Fibroblast of peridontal ligament (primary cell): ENCODE measurements at regions not wholly inside any gene's neighbourhood (a gene's known extent, or its start where the extent isn't known, plus 50 kb on each side); places are given as distances from the start of the nearest gene placed in this dataset.
"Not testable (repeated sequence)": the region's sequence is repeated elsewhere in the genome, so short reads cannot be mapped to it uniquely, and the experiment has no call there.

Source experiments
- DNase-seq: peaks from one replicate; pipeline ENCODE4 v3.0.0-alpha.2; 2010; ENCODE audit errors: extremely low read depth

DNA sequence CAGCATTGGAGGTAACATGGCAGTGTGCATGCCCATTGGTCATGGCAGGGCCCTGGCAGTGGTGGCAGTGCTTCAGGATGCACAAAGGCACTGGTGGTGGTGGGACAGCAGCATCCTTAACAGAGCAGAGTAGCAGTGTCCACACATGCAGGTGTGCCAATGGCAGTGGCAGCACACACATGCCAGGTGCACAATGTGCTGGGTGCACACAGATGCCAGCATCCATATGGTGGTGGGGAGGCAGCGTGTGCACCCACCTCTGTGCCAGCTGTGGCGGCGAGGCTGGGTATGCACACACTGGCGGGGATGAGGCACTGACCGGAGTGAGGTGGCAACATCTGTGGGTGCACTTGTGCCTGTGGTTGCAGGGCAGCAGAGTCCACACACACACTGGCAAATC is 150.6 kb downstream of the SI start:
- DNase-seq: no peak

DNA sequence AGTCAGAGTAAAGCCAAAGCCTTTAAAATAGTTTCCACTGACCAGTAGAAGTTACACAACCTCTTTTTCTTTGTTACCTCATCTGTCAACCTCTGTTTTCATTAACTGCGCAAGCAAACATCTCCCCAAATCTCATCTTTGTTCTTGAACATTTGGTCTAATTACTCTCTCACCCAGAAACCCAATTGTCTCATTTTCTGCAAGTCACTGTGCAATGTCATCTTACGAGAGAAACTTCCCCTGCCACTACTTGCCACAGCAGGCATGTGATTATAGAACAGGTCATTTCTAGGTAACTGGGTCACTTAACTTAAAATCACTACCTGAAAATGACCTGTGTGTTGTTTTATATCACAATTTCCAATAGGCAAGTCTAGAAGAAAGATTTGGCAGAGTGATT is 159.4 kb downstream of the SI start:
- DNase-seq: no peak

DNA sequence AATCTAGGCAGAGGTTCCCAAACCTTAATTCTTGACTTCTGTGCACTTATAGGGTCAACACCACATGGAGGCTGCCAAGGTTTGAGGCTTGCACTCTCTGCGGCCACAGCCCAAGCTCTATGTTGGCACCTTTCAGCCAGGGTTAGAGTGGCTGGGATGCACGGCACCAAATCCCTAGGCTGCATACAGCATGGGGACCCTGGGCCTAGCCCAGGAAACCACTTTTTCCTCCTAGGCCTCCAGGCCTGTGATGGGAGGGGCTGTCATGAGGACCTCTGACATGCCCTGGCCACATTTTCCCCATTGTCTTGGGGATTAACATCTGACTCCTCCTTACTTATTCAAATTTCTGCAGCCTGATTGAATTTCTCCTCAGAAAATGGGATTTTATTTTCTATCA is 165.4 kb downstream of the SI start:
- DNase-seq: no peak

DNA sequence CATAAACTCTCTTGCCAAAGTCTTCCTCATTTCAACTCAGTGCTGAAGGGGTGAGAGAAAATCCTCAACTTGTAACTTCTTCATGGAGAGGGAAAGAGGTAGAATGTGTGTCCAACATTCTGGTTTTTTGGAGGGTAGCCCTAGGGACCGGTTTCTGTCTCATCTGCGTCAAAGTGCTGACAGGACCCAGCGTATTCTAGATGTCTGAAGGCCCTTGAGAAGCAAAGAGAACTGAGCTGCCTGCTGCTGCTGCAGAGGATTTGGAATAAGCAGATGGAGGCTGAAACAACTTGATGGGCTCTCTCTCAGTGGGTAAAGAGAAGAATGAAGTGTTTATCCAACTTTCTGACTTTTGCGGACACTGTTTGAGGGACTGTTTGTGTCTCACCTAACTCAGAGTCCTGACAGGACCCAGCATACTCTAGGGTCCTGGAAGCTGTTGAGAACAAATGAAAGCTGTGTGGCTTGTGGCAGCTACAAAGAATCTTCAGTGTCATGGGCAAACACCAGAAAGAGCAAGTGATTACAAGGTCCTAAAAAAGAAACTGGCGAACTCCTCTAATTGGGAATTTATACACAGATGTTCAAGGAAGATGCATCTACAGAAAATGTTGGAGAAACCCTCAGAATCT is 174.4 kb downstream of the SI start:
- no peak for DNase-seq

DNA sequence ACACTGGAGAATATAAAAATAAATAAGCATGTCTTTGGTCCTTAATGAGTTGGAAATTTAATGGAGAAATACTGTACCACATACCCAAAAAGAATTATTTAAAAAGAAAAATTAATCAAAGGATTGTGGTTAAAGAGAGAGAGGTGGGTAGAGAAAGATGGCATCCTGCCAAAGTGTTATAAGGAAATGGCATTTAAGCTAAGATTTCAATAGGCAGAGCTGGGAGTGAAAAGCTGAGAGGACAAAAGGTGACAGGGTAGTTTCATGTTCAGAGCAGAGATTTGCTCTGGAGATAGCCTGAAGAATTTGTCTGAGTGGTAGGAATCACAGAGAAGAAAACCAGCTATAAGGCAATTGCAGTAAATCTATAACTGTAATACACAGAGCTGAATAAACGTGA is 181.0 kb downstream of the SI start:
- no peak for DNase-seq

DNA sequence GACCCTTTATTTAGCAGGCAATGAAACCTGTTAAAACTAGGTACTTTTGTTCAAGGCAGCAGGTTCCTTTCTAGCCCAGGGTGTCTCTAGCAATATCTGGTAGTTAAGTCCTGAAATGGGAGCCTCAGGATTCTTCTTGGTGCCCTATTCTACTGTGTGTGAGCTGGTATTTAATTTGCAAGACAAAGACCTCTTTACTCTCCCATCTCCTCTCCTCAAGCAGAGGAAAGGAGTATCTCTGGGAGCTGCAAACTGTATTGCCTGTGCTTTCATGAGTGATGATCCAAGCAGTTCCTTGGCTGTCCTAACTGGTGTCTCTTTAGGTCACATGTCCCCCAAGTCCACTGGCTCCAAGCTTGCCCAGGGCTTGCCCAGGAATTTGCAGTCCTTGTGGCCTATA is 188.2 kb downstream of the SI start:
- no peak for DNase-seq

DNA sequence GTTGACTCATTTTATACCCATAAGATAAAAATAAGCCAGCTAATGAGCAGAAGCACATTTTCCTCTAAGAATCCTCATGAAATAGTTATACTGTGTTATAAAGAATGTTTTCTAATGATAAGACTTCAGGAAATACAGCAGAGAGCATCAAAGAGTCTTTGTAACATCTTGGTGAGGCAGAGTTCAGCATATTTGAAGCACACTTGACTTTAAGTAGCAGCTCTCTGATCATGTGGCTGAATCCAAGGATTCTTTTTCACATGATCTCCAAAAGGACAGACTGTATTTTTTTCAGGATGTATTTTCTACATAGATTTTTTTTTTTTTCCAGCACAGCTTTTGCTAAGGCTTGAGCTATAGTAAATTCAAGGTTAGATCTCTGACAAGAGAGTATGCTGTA is 195.1 kb downstream of the SI start:
- no peak for DNase-seq

DNA sequence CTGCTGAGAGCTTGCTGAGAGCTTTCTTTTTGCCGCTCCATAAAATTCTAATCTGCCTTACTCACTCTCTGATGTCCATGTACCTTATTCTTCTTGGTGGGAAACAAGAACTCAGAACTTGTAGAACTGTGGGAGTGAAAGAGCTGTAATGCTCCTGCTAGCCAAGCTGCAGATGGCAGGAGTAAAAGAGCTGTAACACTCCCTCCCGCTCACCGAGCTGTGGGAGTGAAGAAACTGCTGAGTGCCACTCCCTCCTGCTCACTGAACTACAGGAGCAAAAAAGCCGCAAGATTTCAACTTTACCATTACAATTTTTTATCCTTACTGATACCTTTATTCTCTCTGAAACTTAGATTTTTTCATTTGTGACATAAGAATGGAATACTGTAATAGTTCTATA is 199.1 kb downstream of the SI start:
- DNase-seq: no peak

DNA sequence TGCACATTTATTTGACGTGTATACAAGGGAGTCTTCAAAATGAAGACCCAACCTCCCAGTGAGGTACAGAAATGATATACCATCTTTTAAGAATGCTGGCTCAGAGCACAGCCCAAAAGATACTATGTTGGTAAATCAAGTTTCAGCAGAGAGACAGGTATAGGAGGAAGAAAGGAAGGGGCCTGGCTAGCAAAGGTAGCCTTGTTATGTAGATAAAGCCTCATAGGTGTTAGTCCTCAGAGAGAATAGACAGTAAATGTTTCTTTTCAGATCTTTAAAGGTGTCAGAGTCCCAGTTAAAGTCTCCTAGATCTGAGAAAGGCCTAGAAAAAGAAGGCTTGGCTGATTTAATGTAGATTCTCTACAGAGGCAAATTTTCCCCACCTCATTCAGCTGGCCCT is 213.8 kb downstream of the SI start:
- DNase-seq: no peak

DNA sequence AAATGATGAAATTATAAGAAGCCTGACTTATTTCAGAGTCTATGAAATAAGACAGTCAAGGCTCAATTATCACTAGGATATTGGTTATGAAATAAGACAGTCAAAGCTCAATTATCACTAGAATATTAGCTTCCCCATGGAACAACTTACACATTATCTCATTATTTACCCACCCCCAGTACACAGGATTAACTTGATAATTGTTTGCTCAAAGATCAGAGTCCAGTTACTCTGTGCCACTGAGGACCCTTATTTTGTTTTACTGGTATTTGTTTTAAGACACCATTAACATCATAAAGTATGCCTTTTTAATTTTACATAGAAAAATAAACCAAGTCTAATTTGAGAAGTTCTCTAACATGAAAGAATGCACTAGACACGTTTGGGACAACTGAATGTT is 225.4 kb downstream of the SI start:
- DNase-seq: no peak

DNA sequence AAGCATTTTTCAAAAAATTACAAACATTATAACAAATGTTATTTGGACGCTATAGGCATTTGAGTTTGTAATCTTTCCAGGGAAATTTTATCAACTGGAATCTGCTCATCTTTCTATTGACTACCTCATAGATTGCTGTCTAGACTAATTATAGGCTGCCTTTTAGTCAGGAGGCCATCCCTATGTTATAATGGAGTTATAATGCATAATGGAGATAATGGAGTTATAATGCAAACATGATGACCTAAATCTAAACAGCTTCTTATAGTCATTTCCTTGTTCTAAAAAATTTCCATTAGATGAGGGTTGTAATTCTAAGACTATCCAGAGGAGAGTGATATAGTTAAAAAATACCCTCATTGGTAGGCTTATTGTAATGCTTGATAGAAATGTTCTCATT is 226.4 kb downstream of the SI start:
- DNase-seq: no peak

DNA sequence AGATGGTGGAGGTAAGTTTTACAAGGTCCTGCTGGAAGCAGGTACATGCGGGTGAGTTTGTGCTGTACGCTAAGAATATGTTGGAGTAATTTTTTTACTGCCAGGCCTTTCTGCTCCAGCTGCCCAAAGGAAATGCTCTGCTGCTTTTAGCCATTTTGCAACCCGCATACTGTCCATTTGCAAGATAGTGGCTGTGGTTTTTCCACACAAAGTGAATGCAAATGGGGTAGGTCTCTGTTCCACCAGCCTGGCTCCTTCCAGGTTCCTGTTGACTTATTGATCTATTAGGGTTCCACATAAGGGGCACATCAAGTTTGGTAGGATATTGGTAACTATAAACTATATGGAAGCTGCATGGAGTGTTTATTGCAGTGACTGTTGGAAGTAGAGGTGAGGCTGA is 227.1 kb downstream of the SI start:
- no peak for DNase-seq

DNA sequence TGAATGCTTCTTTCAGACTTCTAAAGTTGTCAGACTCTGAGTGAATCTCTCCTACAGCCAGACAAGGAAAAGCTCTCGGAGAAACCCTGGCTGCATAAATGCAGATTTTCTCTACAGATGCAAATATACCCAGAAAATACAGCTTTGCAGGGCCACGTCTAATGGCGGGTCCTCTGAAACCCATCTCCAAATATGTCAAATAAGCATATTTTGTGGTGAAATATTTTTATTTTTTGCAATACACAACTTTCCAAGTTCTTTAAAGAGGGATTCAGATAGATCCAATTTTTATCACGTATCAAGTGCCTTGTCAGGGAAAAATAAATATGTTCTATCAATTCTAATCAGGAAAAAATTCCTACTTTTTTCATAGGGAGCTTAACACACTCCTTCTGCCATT is 229.4 kb downstream of the SI start:
- no peak for DNase-seq

DNA sequence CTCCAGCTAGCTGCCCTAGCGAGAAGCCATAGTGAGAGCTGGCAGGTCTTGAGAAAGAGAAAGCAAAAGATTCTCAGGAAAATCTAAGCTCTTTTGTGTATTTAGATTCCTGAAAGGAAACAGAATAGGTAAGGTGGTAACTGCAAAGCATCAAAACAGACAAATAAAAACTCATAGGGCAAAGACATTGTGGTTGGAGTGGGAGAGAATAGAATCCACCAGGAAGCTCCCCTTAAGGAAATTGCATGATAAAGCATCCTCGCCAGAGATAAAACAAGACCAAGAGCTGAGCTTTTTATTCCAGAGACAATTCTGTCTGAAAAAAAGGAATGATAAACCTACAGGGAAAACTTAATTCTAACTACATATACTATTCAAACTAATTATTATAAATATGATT is 232.6 kb downstream of the SI start:
- no peak for DNase-seq

DNA sequence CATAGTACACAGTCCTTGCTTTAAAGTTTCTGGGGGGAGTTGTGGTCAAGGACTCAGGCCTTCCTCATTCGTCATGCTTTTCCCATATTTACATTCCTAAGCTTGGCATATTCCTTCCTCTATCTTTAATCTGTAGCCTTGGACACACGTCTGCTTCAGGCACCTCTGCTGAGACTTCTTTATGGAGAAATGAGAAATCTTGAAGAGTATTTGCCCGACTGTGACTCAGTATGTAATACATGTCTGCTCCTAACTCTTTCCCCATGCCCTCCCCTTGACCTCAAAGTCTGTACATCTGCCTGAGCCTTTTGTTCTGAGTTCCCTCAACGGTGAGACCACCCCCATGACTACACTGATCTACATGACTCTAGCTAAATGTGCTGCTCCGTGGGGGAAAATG is 246.1 kb downstream of the SI start:
- DNase-seq: no peak

DNA sequence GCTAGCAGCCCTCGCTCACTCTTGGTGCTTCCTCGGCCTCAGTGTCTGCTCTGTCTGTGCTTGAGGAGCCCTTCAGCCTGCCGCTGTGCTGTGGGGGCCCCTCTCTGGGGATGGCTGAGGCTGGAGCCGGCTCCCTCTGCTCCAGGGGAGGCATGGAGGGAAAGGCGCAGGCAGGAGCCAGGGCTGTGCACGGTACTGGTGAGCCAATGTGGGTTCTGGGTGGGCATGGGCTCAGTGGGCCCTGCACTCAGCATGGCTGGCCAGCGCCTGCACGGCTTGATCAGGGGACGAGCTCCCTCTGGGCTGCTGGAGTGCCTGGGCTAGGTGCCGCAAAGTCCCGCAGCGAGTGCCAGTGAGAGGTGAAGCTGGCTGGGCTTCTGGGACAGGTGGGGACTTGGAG is 260.0 kb downstream of the SI start:
- DNase-seq: no peak

DNA sequence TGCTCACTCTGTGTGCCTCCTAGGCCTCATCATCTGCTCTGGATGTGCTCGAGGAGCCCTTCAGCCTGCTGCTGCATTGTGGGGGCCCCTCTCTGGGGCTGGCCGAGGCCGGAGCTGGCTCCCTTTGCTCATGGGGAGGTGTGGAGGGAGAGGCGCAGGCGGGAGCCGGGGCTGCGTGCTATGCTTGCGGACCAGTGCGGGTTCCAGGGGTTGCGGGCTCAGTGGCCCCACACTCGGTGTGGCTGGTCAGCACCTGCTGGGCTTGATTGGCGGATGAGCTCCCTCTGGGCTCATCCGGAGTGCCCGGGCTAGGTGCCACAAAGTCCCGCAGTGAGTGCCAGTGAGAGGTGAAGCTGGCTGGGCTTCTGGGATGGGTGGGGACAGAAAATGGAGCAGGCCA is 264.2 kb downstream of the SI start:
- no peak for DNase-seq

DNA sequence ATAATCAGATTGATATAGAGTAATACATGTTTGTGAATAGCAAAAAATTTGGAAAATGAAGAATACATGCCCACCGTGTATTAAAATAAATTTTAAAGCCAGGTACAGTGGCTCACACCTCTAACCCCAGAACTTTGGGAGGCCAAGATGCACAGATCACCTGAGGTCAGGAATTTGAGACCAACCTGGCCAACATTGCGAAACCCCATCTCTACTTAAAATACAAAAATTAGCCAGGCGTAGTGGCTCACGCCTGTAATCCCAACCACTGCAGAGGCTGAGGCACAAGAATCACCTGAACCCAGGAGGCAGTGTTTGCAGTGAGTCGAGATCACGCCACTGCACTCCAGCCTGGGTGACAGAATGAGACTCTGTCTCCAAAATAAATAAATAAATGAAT is 266.3 kb downstream of the SI start:
- DNase-seq: no peak

DNA sequence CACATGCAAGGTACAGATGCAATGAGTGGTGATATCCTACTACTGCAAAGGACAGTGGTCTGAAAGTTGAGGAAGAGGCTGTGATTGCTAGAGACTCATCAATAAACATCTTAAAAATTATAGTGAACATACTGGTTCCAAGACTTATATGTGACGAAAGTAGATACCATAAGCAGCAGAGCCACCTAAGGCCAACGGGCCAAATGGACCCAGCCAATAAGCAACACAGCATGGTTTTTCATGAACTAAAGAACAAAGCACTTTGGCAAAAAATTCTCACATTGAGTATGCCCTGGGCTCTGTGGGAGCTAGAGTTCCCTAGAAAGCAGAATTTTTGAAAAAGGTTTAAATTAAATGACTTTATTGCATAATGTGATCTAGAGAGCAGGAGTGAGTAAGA is 272.1 kb downstream of the SI start:
- no peak for DNase-seq

DNA sequence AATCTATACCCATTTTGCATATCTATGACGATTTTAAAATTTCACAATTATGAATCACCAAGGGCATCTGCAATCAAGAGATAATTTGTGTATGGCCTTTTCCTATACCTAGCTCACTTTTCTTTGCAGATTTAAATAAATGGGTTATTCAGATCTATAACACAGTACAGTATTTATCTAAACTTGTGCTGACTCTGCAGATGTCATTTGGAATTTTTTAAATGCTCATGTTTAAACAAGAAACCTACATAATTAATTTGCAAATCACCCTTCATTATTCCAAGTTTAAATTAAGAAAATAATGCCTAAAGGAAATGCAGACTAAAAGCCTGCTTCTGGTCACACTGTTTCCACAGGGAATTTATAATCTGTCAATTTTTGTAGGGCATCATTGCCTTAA is 284.2 kb downstream of the SI start:
- no peak for DNase-seq

DNA sequence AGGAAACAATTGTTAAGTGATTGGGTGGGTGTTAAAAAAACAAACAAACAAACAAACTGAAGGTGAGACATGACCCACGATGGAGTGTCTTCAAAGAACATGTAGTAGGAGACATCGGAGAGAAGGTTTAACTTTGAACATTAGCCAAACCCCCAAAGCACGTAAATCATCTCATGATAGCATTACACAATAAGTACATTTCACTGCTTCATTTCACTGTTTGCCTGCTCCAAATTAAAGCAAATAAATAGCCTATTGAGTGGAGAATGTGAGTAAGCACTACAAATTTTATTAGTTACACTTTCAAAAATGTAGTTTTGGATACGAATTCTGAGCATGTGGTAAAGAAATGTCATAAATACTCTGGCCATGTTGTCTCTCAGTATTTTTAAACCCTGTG is 287.0 kb downstream of the SI start:
- DNase-seq: no peak

DNA sequence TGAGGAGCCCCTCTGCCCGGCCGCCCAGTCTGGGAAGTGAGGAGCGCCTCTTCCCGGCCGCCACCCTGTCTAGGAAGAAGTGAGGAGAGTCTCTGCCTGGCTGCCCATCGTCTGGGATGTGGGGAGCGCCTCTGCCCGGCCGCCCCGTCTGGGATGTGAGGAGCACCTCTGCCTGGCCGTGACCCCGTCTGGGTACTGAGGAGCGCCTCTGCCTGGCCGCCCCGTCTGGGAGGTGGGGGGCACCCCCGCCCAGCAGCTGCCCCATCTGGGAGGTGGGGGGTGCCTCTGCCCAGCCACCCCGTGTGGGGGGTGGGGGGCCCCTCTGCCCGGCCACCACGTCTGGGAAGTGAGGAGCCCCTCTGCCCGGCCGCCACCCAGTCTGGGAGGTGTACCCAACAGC is 293.9 kb downstream of the SI start:
- DNase-seq: not testable (repeated sequence)

DNA sequence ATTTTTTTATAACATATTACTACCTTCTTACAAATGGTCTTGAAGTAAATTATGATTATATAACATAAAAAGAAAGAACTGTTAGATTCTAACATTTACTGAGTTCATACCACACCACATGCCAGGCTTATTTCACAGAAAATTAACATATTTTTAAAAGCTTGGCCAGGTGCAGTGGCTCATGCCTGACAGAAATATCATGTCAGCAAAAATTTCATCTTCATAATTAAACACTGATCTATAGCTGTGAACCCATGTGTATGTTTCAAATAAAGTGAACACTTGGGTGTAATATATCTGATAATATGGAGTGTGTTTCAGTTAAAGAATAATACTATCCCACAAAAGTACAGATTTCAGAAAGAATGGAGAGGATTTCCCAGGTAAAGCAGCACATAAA is 296.5 kb downstream of the SI start:
- no peak for DNase-seq

DNA sequence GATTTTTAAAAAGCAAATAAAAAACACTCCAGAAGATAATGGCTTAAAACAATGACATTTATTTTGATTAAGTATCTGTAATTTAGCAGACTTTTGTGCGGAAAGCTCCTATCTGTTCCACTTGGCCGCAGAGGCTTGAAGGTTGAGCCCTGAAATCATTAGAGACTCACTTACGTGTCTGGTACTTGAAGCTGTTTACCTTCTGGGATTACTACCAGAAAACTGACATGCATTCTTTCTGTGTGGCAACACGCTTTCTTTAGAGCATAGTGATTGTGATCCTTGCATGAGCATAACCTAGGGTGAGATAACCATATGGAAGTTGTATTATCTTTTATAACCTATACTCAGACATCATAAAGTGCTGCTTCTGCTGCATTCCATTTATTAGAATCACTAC is 298.5 kb downstream of the SI start:
- no peak for DNase-seq

DNA sequence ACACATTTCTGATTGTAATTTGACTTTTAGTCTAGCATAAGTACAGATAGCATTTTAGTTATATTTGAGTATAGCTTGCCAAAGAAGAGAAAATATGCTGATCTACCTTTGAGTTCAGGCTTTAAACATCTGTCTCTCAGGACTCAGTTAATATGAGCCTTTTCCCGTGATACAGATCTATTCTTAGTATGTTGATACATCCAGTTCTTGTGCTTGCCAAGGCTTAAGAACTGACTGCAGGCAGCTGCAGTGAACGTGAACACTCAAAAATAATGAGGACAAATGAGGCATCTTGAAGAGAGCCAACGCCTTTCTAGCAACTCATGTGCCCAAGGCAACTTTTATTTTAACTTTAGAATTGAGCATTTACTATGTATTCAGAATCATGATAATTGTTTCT is 325.5 kb downstream of the SI start:
- no peak for DNase-seq
